ENCODE measurements at regions not wholly inside any gene's neighbourhood (a gene's known extent, or its start where the extent isn't known, plus 50 kb on each side); places are given as distances from the start of the nearest gene placed in this dataset.
"Not testable (repeated sequence)": the region's sequence is repeated elsewhere in the genome, so short reads cannot be mapped to it uniquely, and the experiment has no call there.

- DNase-seq (ENCODE audit: low read depth): no peak
Measured at GRCh38 chr18:995629-996028, 91.0 kb downstream of the ADCYAP1 start.

- no peak for DNase-seq (ENCODE audit: low read depth)
Measured at GRCh38 chr18:997499-997898, 92.8 kb downstream of the ADCYAP1 start.

- DNase-seq (ENCODE audit: low read depth): no peak
Measured at GRCh38 chr18:998936-999335, 94.3 kb downstream of the ADCYAP1 start.

- no peak for DNase-seq (ENCODE audit: low read depth)
Measured at GRCh38 chr18:1002653-1003178, 98.0 kb downstream of the ADCYAP1 start.

GRCh38 chr18:1003499-1003898 lies 98.8 kb downstream of the ADCYAP1 start:
- DNase-seq (ENCODE audit: low read depth): no peak

- no peak for DNase-seq (ENCODE audit: low read depth)
Measured at GRCh38 chr18:1006304-1006703, 101.6 kb downstream of the ADCYAP1 start.

- DNase-seq (ENCODE audit: low read depth): no peak
Measured at GRCh38 chr18:1006965-1007364, 102.3 kb downstream of the ADCYAP1 start.

GRCh38 chr18:1011349-1011748 lies 106.7 kb downstream of the ADCYAP1 start:
- no peak for DNase-seq (ENCODE audit: low read depth)

GRCh38 chr18:1012775-1013174 lies 108.1 kb downstream of the ADCYAP1 start:
- DNase-seq (ENCODE audit: low read depth): no peak

GRCh38 chr18:1013951-1014350 lies 109.3 kb downstream of the ADCYAP1 start:
- no peak for DNase-seq (ENCODE audit: low read depth)

- DNase-seq (ENCODE audit: low read depth): no peak
Measured at GRCh38 chr18:1014509-1014908, 109.8 kb downstream of the ADCYAP1 start.

GRCh38 chr18:1014951-1015624 lies 110.4 kb downstream of the ADCYAP1 start:
- DNase-seq (ENCODE audit: low read depth): no peak

- DNase-seq (ENCODE audit: low read depth): no peak
Measured at GRCh38 chr18:1015777-1016176, 111.1 kb downstream of the ADCYAP1 start.

- DNase-seq (ENCODE audit: low read depth): no peak
Measured at GRCh38 chr18:1017227-1018058, 112.8 kb downstream of the ADCYAP1 start.

- DNase-seq (ENCODE audit: low read depth): no peak
Measured at GRCh38 chr18:1018181-1018681, 113.6 kb downstream of the ADCYAP1 start.

- no peak for DNase-seq (ENCODE audit: low read depth)
Measured at GRCh38 chr18:1019191-1019590, 114.5 kb downstream of the ADCYAP1 start.

- no peak for DNase-seq (ENCODE audit: low read depth)
Measured at GRCh38 chr18:1020731-1021344, 116.2 kb downstream of the ADCYAP1 start.

GRCh38 chr18:1026930-1027329 lies 122.3 kb downstream of the ADCYAP1 start:
- DNase-seq (ENCODE audit: low read depth): no peak

GRCh38 chr18:1033092-1033491 lies 128.4 kb downstream of the ADCYAP1 start:
- DNase-seq (ENCODE audit: low read depth): not testable (repeated sequence)

GRCh38 chr18:1034971-1035370 lies 130.3 kb downstream of the ADCYAP1 start:
- no peak for DNase-seq (ENCODE audit: low read depth)

- DNase-seq (ENCODE audit: low read depth): no peak
Measured at GRCh38 chr18:1036926-1037325, 132.3 kb downstream of the ADCYAP1 start.

- no peak for DNase-seq (ENCODE audit: low read depth)
Measured at GRCh38 chr18:1037776-1038175, 133.1 kb downstream of the ADCYAP1 start.
